ENCODE measurements at regions not wholly inside any gene's neighbourhood (a gene's known extent, or its start where the extent isn't known, plus 50 kb on each side); places are given as distances from the start of the nearest gene placed in this dataset.
A peak's percentile ranks its signal among the peaks of the same experiment; 100 is the strongest.
"Not testable (repeated sequence)": the region's sequence is repeated elsewhere in the genome, so short reads cannot be mapped to it uniquely, and the experiment has no call there.

DNA sequence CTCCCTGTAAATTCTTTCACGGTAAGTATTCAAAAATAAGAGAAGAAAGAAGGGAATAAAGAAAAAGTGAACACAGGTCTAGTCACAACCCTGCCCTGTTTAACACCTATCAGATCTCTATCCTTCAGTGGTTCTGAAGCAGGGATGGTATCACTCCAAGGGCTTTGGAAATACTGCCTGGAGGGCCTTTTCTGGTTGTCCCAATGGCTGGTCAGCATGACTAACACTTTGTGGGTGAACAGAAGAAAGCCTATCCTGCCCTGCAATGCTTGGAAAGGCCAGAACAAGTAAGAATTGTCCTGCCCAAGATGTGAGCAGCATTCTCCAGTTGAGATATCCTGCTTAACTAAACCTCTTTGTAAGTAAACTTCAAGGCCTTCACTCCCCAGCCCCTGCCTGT, 124.9 kb downstream of the TMEM167A start:
- Mint-ChIP-seq H3K27ac (ENCODE audit: unreplicated experiment) (peak overlapping the region; percentile 0), H3K27me3 (ENCODE audit: low read depth) (no peaks in the 10 kb centered on the region), H3K4me1 (peaks cover 10% of the 10 kb centered on the region), H3K9me3 (peaks cover 20% of the 10 kb centered on the region), H3K36me3 (ENCODE audit: low read depth) (peaks cover 12% of the 10 kb centered on the region), H3K4me3 (no peak overlapping the region)
- DNase-seq (ENCODE audit: low read depth, low spot score) = no peak
- TF ChIP-seq, protein P1, sequence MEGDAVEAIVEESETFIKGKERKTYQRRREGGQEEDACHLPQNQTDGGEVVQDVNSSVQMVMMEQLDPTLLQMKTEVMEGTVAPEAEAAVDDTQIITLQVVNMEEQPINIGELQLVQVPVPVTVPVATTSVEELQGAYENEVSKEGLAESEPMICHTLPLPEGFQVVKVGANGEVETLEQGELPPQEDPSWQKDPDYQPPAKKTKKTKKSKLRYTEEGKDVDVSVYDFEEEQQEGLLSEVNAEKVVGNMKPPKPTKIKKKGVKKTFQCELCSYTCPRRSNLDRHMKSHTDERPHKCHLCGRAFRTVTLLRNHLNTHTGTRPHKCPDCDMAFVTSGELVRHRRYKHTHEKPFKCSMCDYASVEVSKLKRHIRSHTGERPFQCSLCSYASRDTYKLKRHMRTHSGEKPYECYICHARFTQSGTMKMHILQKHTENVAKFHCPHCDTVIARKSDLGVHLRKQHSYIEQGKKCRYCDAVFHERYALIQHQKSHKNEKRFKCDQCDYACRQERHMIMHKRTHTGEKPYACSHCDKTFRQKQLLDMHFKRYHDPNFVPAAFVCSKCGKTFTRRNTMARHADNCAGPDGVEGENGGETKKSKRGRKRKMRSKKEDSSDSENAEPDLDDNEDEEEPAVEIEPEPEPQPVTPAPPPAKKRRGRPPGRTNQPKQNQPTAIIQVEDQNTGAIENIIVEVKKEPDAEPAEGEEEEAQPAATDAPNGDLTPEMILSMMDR (conservative IDR thresholded peaks at IDR 0.05) = no peak

DNA sequence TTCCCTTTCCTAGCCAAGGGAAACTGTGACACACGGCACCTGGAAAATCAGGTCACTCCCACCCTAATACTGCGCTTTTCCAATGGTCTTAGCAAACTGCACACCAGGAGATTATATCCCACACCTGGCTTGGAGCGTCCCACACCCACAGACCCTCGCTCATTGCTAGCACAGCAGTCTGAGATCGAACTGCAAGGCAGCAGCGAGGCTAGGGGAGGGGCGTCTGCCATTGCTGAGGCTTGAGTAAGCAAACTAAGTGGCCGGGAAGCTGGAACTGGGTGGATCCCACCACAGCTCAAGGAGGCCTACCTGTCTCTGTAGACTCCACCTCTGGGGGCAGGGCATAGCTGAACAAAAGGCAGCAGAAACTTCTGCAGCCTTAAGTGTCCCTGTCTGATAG, 132.9 kb downstream of the TMEM167A start:
- not testable (repeated sequence) for H3K36me3 Mint-ChIP-seq (ENCODE audit: low read depth); H3K4me3 Mint-ChIP-seq; H3K4me1 Mint-ChIP-seq; DNase-seq (ENCODE audit: low read depth, low spot score); H3K27ac Mint-ChIP-seq (ENCODE audit: unreplicated experiment); H3K27me3 Mint-ChIP-seq (ENCODE audit: low read depth)
- peaks cover 19% of the 10 kb centered on the region for H3K9me3 Mint-ChIP-seq

DNA sequence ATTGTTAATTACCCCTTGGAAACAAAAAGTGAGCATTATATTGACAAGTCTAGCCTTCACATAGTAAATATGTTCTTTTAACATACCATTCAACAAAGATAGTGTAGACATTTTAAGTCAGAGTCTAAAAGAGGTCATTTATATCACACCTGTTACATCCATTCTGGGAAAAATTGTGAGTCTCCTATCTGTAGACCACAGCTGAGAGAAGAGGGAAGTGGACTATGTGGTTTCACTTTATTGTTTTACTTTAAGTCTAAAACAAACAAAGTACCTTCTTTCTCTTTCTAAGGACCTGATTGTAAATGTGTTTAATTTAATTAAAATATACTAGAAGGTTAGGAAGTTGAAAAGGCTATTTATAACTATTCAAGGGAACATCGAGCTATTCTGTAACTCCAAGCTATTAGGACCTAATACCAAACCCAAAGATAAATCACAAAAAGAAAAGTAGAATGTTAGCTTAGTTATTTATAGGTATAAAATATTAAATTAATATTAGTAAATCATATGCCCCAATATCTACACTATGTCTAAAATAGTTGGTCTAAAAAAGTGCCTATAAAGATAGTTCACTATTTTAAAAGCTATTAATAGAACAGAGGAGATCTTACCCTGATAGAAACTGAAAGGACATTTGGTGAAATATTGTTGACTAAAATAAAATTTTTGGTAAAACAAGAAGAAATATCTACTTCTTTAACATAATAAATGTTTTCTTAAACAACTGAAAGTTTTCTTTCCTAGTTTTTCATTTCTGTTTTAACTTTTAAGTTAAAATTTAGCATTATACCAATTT, 134.9 kb downstream of the TMEM167A start:
- no peak overlapping the region for H3K27ac Mint-ChIP-seq (ENCODE audit: unreplicated experiment)
- H3K27me3 Mint-ChIP-seq (ENCODE audit: low read depth) = no peaks in the 10 kb centered on the region
- TF ChIP-seq, protein P1 (conservative IDR thresholded peaks at IDR 0.05) = no peak
- H3K36me3 Mint-ChIP-seq (ENCODE audit: low read depth) = peaks cover 9% of the 10 kb centered on the region
- DNase-seq (ENCODE audit: low read depth, low spot score) = no peak
- peaks cover 3% of the 10 kb centered on the region for H3K4me1 Mint-ChIP-seq
- peaks cover 16% of the 10 kb centered on the region for H3K9me3 Mint-ChIP-seq
- no peak overlapping the region for H3K4me3 Mint-ChIP-seq

DNA sequence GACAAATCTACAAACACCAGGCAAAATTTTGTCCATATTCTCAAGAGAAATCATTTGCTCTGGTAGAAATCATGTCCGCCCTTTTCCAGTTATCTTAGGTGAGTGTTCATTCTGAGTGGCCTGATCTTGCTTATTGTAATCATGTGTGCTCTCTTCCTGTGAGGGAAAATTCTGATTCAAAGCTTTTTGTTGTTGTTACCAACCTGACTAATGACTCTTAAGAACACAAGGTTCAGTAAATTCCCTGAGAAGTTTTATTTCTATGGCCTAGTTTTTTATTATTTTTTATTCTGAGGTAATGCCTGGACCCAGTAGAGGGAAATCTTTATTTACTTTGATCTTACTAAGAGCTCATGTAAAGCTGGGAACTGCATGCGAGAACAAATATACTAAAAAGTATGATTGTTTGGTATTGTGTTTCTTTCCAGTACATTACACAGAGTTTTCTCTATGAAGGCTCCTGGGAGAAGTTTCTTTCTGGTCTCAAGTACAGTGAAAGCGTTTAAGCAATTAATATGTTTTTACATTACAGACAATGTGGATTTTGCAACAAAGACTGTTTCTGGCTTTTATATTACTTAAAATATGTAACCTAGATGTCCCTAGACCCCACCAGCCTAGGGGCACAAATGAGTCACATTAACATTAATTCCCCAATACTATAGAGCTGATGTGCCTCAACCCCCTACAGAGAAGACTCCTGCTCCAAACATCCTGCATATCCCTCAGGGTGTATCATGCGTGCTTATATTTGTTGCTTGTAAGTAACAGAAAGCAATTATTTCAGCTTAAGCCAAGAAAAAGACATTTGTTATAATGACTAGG, 138.1 kb downstream of the TMEM167A start:
- Mint-ChIP-seq H3K27ac (ENCODE audit: unreplicated experiment) (no peak overlapping the region), H3K27me3 (ENCODE audit: low read depth) (no peaks in the 10 kb centered on the region), H3K9me3 (peaks cover 9% of the 10 kb centered on the region), H3K4me3 (no peak overlapping the region), H3K36me3 (ENCODE audit: low read depth) (peaks cover 6% of the 10 kb centered on the region), H3K4me1 (peaks cover 3% of the 10 kb centered on the region)
- TF ChIP-seq, protein P1 (conservative IDR thresholded peaks at IDR 0.05) = no peak
- no peak for DNase-seq (ENCODE audit: low read depth, low spot score)

DNA sequence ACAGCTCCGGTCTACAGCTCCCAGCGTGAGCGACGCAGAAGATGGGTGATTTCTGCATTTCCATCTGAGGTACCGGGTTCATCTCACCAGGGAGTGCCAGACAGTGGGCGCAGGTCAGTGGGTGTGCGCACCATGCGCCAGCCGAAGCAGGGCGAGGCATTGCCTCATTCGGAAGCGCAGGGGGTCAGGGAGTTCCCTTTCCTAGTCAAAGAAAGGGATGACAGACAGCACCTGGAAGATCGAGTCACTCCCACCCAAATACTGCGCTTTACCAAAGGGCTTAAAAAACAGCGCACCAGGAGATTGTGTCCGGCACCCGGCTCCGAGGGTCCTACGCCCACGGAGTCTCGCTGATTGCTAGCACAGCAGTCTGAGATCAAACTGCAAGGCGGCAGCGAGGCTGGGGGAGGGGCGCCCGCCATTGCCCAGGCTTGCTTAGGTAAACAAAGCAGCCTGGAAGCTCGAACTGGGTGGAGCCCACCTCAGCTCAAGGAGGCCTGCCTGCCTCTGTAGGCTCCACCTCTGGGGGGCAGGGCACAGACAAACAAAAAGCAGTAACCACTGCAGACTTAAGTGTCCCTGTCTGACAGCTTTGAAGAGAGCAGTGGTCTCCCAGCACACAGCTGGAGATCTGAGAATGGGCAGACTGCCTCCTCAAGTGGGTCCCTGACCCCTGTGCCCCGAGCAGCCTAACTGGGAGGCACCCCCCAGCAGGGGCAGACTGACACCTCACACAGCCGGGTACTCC, 144.5 kb downstream of the TMEM167A start:
- not testable (repeated sequence) for H3K4me1 Mint-ChIP-seq; DNase-seq (ENCODE audit: low read depth, low spot score); H3K27ac Mint-ChIP-seq (ENCODE audit: unreplicated experiment); H3K27me3 Mint-ChIP-seq (ENCODE audit: low read depth); H3K4me3 Mint-ChIP-seq; H3K9me3 Mint-ChIP-seq
- peaks cover 11% of the 10 kb centered on the region for H3K36me3 Mint-ChIP-seq (ENCODE audit: low read depth)

DNA sequence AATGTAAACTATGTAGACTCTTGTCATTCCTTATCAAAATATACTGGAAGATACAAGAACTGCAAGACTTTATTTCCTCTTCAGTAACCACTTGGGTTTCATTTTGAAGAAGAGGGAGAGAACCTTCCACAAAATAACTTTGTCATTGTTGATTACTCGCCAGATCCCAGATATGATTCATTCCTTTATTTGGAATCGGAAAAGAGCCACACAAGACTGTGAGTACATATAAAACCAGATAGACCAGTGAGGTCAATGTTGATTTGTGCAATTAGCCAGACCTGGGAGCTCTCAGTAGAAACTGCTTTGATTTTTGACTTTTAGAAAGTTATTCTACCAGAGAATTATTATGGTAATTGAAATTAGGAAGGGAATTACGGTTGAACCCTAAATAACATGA, 146.1 kb downstream of the TMEM167A start:
- H3K4me1 Mint-ChIP-seq = peaks cover 3% of the 10 kb centered on the region
- H3K27ac Mint-ChIP-seq (ENCODE audit: unreplicated experiment) = no peak overlapping the region
- no peak overlapping the region for H3K4me3 Mint-ChIP-seq
- TF ChIP-seq, protein P1 (conservative IDR thresholded peaks at IDR 0.05) = no peak
- H3K27me3 Mint-ChIP-seq (ENCODE audit: low read depth) = no peaks in the 10 kb centered on the region
- DNase-seq (ENCODE audit: low read depth, low spot score) = no peak
- H3K9me3 Mint-ChIP-seq = no peaks in the 10 kb centered on the region
- H3K36me3 Mint-ChIP-seq (ENCODE audit: low read depth) = peaks cover 11% of the 10 kb centered on the region

Measured in neural crest cell (in vitro differentiated cells).